WTC11 (cell line): ENCODE measurements at regions not wholly inside any gene's neighbourhood (a gene's known extent, or its start where the extent isn't known, plus 50 kb on each side); places are given as distances from the start of the nearest gene placed in this dataset.

Source experiments
- ATAC-seq: fragments of 200-7000 bp; cut with Tn5 transposase; 2 replicates; pipeline ENCODE4 v1.10.0; 2021; ENCODE audit warnings: mild to moderate bottlenecking, moderate library complexity
- CTCF ChIA-PET: fragments of 300-600 bp; sonication (Branson Sonifier 250); formaldehyde crosslinking; loops from one replicate; lab custom pipeline; 2021; ENCODE audit warnings: antibody characterized with exemption; lab: Charles Lee
- POLR2A ChIA-PET: fragments of 350-600 bp; sonication (Branson Sonifier 250); formaldehyde crosslinking; loops from one replicate; lab custom pipeline; 2021; ENCODE audit warnings: antibody characterized with exemption; lab: Charles Lee
- DNase-seq: peaks from one replicate; pipeline ENCODE4 v3.0.0; 2021; ENCODE audit warnings: low spot score
- H3K27ac Mint-ChIP-seq: 2 replicates; pipeline ENCODE4 v1.8.0; 2021; ENCODE audit warnings: mixed read lengths
- H3K27me3 Mint-ChIP-seq: 2 replicates; pipeline ENCODE4 v1.8.0; 2021; ENCODE audit warnings: low read depth, mild to moderate bottlenecking, moderate library complexity, mixed read lengths
- H3K36me3 Mint-ChIP-seq: 2 replicates; pipeline ENCODE4 v1.8.0; 2021; ENCODE audit warnings: mixed read lengths
- H3K4me1 Mint-ChIP-seq: 2 replicates; pipeline ENCODE4 v1.8.0; 2022; ENCODE audit warnings: mixed read lengths
- H3K4me3 Mint-ChIP-seq: 2 replicates; pipeline ENCODE4 v1.8.0; 2021; ENCODE audit warnings: mild to moderate bottlenecking, moderate library complexity, mixed read lengths
- H3K9me3 Mint-ChIP-seq: 2 replicates; pipeline ENCODE4 v1.8.0; 2021; ENCODE audit warnings: mixed read lengths
- AR ChIP-seq: fragments of 250-450 bp; sonication (Bioruptor Pico); IDR thresholded peaks from 2 replicates; pipeline ENCODE4 v1.9.0; 2021; ENCODE audit warnings: mild to moderate bottlenecking
- ATF1 ChIP-seq: sonication (generic); formaldehyde crosslinking; IDR thresholded peaks from 2 replicates; pipeline ENCODE4 v1.8.1; 2023; ENCODE audit warnings: mild to moderate bottlenecking, moderate library complexity, missing genetic modification reagents
- ATF3 ChIP-seq: sonication (generic); formaldehyde crosslinking; conservative IDR thresholded peaks from 2 replicates; pipeline ENCODE4 v1.8.1; 2022; ENCODE audit warnings: mild to moderate bottlenecking, missing genetic modification reagents
- CBFB ChIP-seq: sonication (generic); formaldehyde crosslinking; IDR thresholded peaks from 2 replicates; pipeline ENCODE4 v1.8.1; 2022; ENCODE audit warnings: mild to moderate bottlenecking, low read depth, missing genetic modification reagents
- E2F1 ChIP-seq: sonication (generic); formaldehyde crosslinking; IDR thresholded peaks from 2 replicates; pipeline ENCODE4 v1.8.0; 2022; ENCODE audit warnings: mild to moderate bottlenecking, missing genetic modification reagents
- E2F4 ChIP-seq: sonication (generic); formaldehyde crosslinking; IDR thresholded peaks from 2 replicates; pipeline ENCODE4 v1.8.1; 2022; ENCODE audit warnings: low read depth, mild to moderate bottlenecking, moderate library complexity, missing genetic modification reagents, borderline replicate concordance
- E2F5 ChIP-seq: sonication (generic); formaldehyde crosslinking; IDR thresholded peaks from 2 replicates; pipeline ENCODE4 v1.8.1; 2022; ENCODE audit warnings: mild to moderate bottlenecking, moderate library complexity, missing genetic modification reagents
- HMGA2 ChIP-seq: fragments of 250-450 bp; sonication (Bioruptor Pico); IDR thresholded peaks from 2 replicates; pipeline ENCODE4 v1.4.0; 2021; ENCODE audit warnings: mild to moderate bottlenecking, moderate library complexity
- JAZF1 ChIP-seq: fragments of 250-450 bp; sonication (Bioruptor Pico); IDR thresholded peaks from 2 replicates; pipeline ENCODE4 v1.9.0; 2021; ENCODE audit warnings: moderate library complexity, mild to moderate bottlenecking, inconsistent platforms
- MXD4 ChIP-seq: fragments of 250-450 bp; sonication (Bioruptor Pico); IDR thresholded peaks from 2 replicates; pipeline ENCODE4 v1.8.0; 2021; ENCODE audit warnings: mild to moderate bottlenecking, moderate library complexity, borderline replicate concordance
- NFATC4 ChIP-seq: fragments of 250-450 bp; sonication (Bioruptor Pico); IDR thresholded peaks from 2 replicates; pipeline ENCODE4 v1.9.0; 2021; ENCODE audit warnings: mild to moderate bottlenecking
- NFE2L1 ChIP-seq: sonication (generic); formaldehyde crosslinking; IDR thresholded peaks from 2 replicates; pipeline ENCODE4 v1.8.1; 2023; ENCODE audit warnings: missing genetic modification reagents
- SOX15 ChIP-seq: fragments of 250-450 bp; sonication (Bioruptor Pico); IDR thresholded peaks from 2 replicates; pipeline ENCODE4 v1.9.0; 2021; ENCODE audit warnings: mild to moderate bottlenecking
- SP1 ChIP-seq: sonication (generic); formaldehyde crosslinking; conservative IDR thresholded peaks from 2 replicates; pipeline ENCODE4 v1.8.1; 2022; ENCODE audit warnings: missing genetic modification reagents
- STAT6 ChIP-seq: sonication (generic); formaldehyde crosslinking; conservative IDR thresholded peaks from 2 replicates; pipeline ENCODE4 v1.8.1; 2023; ENCODE audit warnings: mild to moderate bottlenecking, low read depth, missing genetic modification reagents, moderate library complexity
- ZNF121 ChIP-seq: sonication (generic); formaldehyde crosslinking; IDR thresholded peaks from 2 replicates; pipeline ENCODE4 v1.8.0; 2023; ENCODE audit warnings: missing genetic modification reagents
- ZNF232 ChIP-seq: sonication (generic); formaldehyde crosslinking; IDR thresholded peaks from 2 replicates; pipeline ENCODE4 v1.8.0; 2022; ENCODE audit warnings: mild to moderate bottlenecking, missing genetic modification reagents

GRCh38 chr6:66578362-66578761 lies 871.3 kb upstream of the EYS start:
- no peak for ATAC-seq
- no peaks in the 10 kb centered on the region for H3K4me1 Mint-ChIP-seq
- no peak overlapping the region for H3K4me3 Mint-ChIP-seq
- TF ChIP-seq ZNF232 (CRISPR knock-in tag) (no peak), SP1 (CRISPR knock-in tag) (no peak), MXD4 (no peak), ATF1 (CRISPR knock-in tag) (no peak), HMGA2 (CRISPR knock-in tag) (no peak), ZNF121 (no peak), E2F5 (no peak), NFE2L1 (no peak)
- H3K27ac Mint-ChIP-seq, result no peak overlapping the region
- H3K9me3 Mint-ChIP-seq, result peaks cover 37% of the 10 kb centered on the region
- no peaks in the 10 kb centered on the region for H3K27me3 Mint-ChIP-seq
- POLR2A ChIA-PET, result no interaction called here
- CTCF ChIA-PET, result no interaction called here
- no peak for DNase-seq
- H3K36me3 Mint-ChIP-seq, result no peaks in the 10 kb centered on the region; the same call in none of the 2 replicates

GRCh38 chr6:66568271-66568670 lies 861.2 kb upstream of the EYS start:
- peak; percentile 70 for ATAC-seq
- Mint-ChIP-seq H3K27me3 (no peaks in the 10 kb centered on the region), H3K36me3 (peaks cover 36% of the 10 kb centered on the region), H3K9me3 (peaks cover 55% of the 10 kb centered on the region), H3K27ac (no peak overlapping the region), H3K4me1 (peaks cover 3% of the 10 kb centered on the region; the same call in 1 of the 2 replicates), H3K4me3 (no peak overlapping the region)
- CTCF ChIA-PET, result no interaction called here
- DNase-seq, result no peak
- POLR2A ChIA-PET, result no interaction called here
- TF ChIP-seq MXD4, result no peak
- TF ChIP-seq, all 79 proteins: peak for 0

GRCh38 chr6:66561479-66561878 lies 854.5 kb upstream of the EYS start:
- ChIA-PET POLR2A (interaction anchor here (0.6 kb wide), 1 partner anchor 97 kb away, joined by 4 read pairs; no protein-coding TSS in a partner anchor), CTCF (no interaction called here)
- peaks cover 5% of the 10 kb centered on the region; the same call in 1 of the 2 replicates for H3K4me1 Mint-ChIP-seq
- H3K36me3 Mint-ChIP-seq, result peaks cover 44% of the 10 kb centered on the region
- H3K4me3 Mint-ChIP-seq, result no peak overlapping the region
- peaks cover 79% of the 10 kb centered on the region for H3K9me3 Mint-ChIP-seq
- TF ChIP-seq AR (no peak), JAZF1 (CRISPR knock-in tag) (no peak), NFATC4 (CRISPR knock-in tag) (no peak), E2F5 (no peak), CBFB (CRISPR knock-in tag) (no peak), E2F1 (CRISPR knock-in tag) (no peak), STAT6 (CRISPR knock-in tag) (no peak), ZNF121 (no peak), ATF3 (CRISPR knock-in tag) (no peak), E2F4 (CRISPR knock-in tag) (no peak), SOX15 (CRISPR knock-in tag) (no peak)
- DNase-seq, result no peak
- H3K27ac Mint-ChIP-seq, result no peak overlapping the region
- ATAC-seq, result no peak
- no peaks in the 10 kb centered on the region; the same call in 1 of the 2 replicates for H3K27me3 Mint-ChIP-seq
